Middle frontal gyrus (tissue), 1 donor: ENCODE measurements at regions not wholly inside any gene's neighbourhood (a gene's known extent, or its start where the extent isn't known, plus 50 kb on each side); places are given as distances from the start of the nearest gene placed in this dataset.

Source experiments
- DNase-seq: peaks from one replicate; pipeline ENCODE4 v3.0.0-alpha.2; 2015; ENCODE audit warnings: low spot score; ENCODE audit errors: extremely low spot score

GRCh38 chr5:152337484-152337883 is 67.6 kb downstream of the NMUR2 start:
- DNase-seq, result no peak

DNA sequence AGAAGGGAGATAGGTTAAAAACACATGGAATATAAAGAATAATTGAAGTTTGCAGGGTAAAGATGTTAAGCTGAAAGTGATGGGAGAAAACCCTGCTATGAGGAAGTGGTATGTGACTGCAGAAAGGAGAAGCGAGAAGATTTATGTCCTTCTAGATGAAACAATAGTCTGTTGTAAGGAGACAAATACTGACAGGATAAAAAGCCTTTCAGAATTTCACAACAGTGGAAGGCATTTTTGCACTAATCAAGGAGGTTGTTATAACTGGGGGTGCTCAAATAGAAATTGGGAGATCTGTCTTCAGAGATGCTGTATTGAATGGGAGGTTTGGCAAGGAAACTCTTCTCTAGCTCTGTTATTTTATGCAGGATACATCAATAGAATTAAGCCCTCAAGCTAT is 69.6 kb downstream of the NMUR2 start:
- no peak for DNase-seq

DNA sequence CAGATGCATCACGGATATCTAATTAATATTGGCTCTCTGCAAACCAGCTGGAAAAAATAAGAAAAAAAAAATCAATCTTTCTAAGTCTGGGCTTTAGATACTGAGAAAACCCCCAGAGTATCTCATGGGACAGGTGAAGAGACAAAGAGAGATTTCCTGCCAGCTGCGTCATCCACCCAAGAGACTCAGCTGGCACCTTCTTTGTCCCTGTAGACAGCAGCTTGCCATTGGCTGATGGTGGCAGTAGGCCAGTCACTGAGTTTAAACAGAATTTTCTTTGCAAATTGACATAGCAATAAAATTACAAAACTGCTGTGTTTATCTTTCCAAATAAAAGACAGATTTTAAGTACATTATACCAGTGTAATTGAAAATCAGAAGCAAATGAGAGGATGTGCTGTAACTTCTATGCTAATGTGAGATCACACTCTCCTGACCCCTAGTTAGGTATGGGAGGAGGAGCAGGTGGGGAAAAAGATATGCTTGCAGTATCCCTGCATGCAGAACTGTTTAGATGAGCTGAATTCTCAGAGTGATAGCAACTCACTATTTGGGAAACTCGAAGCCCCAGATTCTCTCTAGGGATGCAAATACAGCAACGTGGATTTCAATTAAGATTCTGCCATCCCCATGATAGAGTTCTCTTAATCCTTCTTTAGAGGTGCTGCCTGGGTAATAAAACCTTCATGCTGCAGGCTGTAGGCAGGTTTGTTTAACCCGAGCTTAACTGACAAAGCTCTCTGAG is 72.2 kb downstream of the NMUR2 start:
- no peak for DNase-seq

GRCh38 chr5:152331718-152332117 is 73.4 kb downstream of the NMUR2 start:
- no peak for DNase-seq

DNA sequence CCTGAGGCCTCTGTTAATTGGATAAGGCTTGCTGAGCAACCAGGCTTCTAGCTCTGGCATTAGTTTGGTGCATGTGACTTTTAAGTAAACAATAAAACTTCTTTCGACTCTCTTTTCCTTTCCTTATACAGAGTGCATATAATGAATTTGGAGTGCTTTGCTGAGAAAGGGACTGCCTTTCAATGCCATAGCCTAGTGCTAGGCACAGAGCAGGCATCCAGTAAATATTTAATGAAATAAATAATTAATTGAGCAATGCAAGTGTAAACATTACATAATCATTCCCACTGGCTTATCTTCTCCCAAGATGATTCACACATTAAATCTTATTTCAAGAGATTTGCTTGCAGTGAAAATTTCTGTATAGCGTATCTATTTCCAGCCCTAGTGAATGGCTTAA is 74.1 kb downstream of the NMUR2 start:
- no peak for DNase-seq

DNA sequence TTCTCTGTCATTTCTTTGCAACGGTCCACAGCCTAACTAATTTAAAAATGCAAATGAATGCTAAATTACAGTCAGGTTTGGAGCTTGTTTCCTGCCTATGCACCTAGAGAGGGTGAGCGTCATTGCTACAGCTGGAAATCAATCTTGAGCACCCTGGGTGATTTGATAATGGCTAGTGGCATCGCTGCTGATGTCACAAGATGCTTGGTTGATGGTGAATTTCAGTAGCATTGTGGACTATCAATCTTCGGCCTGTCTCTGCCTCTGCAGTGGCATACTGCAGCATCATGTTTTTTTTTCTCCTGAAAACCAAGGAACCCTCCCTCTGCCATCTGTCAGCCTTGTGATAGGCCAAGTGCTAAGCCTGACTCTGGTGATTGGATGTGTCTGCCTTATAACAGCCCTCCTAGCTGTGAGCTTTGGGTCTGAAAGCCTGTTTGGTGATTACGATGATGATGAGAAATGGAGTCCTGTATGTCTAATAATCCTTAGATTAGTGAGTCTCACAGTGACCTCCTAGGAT is 75.3 kb downstream of the NMUR2 start:
- DNase-seq, result no peak

GRCh38 chr5:152329207-152329606 is 75.9 kb downstream of the NMUR2 start:
- no peak for DNase-seq

GRCh38 chr5:152315942-152316341 is 89.1 kb downstream of the NMUR2 start:
- no peak for DNase-seq

DNA sequence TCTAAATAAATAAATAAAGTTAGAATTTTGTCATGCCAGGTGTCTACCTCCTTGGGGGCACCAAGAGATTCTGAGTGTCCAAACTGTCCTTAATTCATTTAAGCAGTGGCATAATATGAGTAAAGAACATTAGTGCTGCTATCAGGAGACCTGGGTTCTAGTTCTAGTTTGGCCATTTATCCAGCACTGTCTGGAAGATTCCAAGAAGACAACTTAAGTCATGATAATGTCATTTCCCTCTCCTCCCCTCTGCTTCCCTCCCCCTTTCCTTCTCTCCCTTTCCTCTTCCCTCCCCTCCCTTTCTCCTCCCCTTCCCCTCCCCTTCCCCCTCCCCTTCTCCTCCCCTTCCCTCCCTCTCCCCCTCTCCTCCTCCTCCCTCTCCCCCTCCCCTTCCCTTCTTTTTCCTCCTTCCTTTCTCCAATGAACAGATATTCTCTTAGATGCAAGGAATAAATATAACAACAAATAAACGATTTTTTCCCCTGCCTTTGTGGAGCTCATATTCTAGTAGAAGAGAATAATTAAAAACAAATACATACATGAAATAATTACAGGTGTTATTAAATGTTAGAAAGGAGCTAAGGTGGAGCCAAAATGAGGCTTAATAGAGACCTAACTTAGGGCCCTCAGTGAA is 90.8 kb downstream of the NMUR2 start:
- DNase-seq, result no peak

GRCh38 chr5:152309926-152310450 is 95.1 kb downstream of the NMUR2 start:
- DNase-seq, result no peak

- no peak for DNase-seq
Observed at GRCh38 chr5:152306386-152306785, 98.7 kb downstream of the NMUR2 start.

DNA sequence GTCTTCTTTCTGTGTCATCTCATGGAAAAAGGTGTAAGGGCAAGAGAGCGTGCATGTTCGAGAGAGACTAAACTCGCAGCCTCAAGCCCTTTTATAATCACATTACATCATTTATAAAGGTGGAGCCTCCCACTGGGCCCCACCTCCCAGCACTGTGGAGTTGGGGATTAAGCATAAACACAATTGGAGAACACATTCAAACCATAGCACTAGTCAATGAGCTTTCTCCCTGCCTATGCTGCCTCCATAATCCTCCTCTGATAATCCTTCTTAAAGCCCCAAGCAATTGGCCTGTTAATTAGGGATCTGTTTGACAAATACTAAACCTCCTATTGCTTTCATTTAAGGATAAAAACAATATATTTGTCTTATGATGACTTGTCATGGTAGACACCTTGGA is 99.6 kb downstream of the NMUR2 start:
- DNase-seq, result no peak

DNA sequence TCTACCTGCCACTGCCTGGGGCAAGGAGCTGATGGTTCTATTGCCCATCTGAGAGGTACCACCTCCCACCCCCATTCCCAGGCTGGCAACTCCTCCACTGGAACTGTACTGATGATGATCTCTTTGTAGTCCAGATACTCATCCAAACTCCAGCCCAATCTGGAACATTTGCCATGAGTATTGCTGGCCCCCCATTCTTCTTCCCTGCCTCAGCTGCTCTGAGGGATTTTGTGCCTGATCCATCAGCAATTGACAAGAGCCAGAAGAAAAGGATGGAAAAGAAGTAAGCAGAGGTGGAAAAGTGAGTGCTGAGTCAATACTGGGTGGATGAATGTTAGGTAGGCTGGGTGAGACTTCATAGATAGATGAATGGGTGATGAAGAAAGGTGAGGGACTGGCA is 101.2 kb downstream of the NMUR2 start:
- no peak for DNase-seq

GRCh38 chr5:152297866-152298265 is 107.2 kb downstream of the NMUR2 start:
- no peak for DNase-seq

DNA sequence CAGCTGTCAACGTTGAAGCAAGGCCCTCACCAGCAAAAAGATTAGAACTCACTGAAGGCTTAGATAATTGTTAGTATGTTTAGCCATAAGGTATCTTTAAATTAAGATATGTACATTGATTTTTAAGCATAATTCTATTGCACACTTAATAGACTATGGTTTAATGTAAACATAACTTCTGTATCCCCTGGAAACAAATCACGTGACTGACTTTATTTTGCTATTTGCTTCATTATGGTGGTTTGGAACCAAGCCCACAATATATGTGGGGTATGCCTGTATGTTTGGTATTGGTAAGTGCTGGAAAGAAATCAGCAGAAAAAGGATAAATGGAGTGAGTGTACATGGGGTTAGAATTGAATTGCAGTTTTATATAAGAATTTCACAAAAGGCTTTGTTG is 111.9 kb downstream of the NMUR2 start:
- no peak for DNase-seq

DNA sequence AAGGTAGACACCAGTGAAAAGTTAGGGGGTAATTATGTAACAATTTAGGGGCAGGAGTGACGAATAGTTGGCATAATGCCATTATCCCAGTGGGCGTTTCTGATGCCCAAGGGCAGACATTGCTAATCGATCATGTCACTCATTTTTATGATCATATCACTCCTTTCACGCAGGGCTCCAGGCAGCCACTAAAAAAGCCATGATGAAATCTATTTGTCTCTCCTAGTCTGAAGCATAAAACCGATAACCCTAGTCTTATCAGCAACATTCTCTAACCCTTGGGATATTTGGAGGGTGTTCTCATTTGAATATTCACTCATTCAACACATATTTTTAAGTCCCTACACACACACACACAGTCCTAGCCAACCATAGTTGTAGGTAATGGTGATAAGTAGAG is 114.9 kb downstream of the NMUR2 start:
- DNase-seq, result no peak

- DNase-seq, result no peak
Observed at GRCh38 chr5:152288917-152289595, 116.0 kb downstream of the NMUR2 start.

DNA sequence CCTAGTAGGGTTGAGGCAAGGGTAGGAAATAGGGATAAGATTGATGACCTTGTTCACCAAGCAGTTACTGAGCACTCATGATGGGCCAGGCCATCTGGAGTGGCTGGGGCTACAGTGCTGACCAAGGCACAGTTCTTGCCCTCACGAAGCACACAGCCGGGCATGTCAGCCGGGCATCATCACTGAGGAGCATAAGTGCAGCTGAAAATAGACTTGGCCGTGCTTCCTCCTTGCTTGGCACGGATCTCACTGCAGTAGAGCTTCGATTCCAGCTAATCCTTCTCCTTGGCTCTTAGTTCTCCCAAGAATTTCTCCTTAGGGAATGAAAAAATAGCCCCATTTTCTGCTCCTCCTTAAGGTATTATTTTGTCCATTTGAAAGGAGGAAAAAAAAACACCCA is 116.6 kb downstream of the NMUR2 start:
- DNase-seq, result no peak

GRCh38 chr5:152285764-152286163 is 119.3 kb downstream of the NMUR2 start:
- DNase-seq, result no peak

DNA sequence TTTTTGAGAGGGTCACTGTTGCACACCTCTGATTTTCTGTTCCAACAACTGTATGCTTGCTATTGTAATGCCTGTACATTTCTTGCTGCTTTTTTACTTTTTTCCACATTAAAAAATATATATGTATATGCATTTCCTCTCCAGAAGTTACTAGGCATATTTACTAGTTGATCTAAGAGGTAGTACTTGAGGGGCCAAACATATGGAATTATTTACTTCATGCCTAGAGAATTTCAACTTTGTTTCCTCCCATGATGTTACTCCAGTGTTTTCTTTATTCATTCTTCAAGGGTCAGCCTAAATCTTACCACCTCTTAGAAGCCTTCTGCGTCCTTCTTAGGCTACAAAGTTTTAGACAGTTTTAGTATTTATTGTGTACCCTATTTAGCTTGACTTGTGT is 122.7 kb downstream of the NMUR2 start:
- DNase-seq, result no peak

- peak; percentile 3 for DNase-seq
Observed at GRCh38 chr5:152277936-152278335, 127.1 kb downstream of the NMUR2 start.

DNA sequence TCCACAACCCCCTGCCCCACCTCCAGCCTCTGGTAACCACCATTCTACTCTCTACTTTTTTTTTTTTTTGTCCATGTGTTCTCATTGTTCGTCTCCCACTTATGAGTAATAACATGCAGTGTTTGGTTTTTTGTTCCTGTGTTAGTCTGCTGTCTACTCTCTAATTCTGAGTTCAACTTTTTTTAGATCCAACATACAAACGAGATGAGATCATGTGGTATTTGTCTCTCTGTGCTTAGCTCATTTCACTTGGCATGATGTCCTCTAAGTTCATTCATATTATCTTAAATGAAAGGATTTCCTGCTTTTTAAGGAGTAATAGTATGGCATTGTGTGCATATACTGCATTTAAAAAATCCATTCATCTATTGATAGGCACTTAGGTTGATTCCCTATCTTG is 130.9 kb downstream of the NMUR2 start:
- DNase-seq, result no peak
